H1 (cell line): ENCODE measurements at regions not wholly inside any gene's neighbourhood (a gene's known extent, or its start where the extent isn't known, plus 50 kb on each side); places are given as distances from the start of the nearest gene placed in this dataset.

ENCODE experiments used
- CTCF ChIA-PET: fragments of 300-600 bp; sonication (Branson Sonifier 250); formaldehyde crosslinking; loops from one replicate; lab custom pipeline; 2021; ENCODE audit not compliant: partially characterized antibody; lab: Charles Lee
- POLR2A ChIA-PET: fragments of 300-600 bp; sonication (Branson Sonifier 250); formaldehyde crosslinking; loops from one replicate; lab custom pipeline; 2021; ENCODE audit warnings: inconsistent platforms; ENCODE audit not compliant: partially characterized antibody; lab: Charles Lee
- DNase-seq, 2 experiments: peaks; one replicate each; pipeline versions ENCODE4 v3.0.0 to v3.0.0-alpha.2; 2010 to 2022; ENCODE audit warnings: low spot score in 2 of 2, low read depth in 1 of 2, mixed read lengths in 1 of 2
- FAIRE-seq: peaks from 2 replicates; lab custom pipeline; 2011; peaks lifted over from hg19 to GRCh38; lab: Jason Lieb, UNC
- H2AFZ ChIP-seq: 2 replicates; pipeline ENCODE4 v1.8.1; 2012; ENCODE audit warnings: low read length, inconsistent platforms
- H2AK5ac ChIP-seq: 2 replicates; pipeline ENCODE4 v1.6.1; 2013; ENCODE audit warnings: low read depth, low read length
- H2BK120ac ChIP-seq: replicated peaks from 2 replicates; pipeline ENCODE3; 2013; ENCODE audit warnings: low read depth, low read length, inconsistent platforms
- H2BK12ac ChIP-seq: 2 replicates; pipeline ENCODE4 v1.6.1; 2013; ENCODE audit warnings: low read depth, low read length
- H2BK15ac ChIP-seq: 2 replicates; pipeline ENCODE4 v1.6.1; 2013; ENCODE audit warnings: low read length
- H2BK20ac ChIP-seq: 2 replicates; pipeline ENCODE4 v1.6.1; 2013; ENCODE audit warnings: low read length
- H2BK5ac ChIP-seq: 2 replicates; pipeline ENCODE4 v1.6.1; 2013; ENCODE audit warnings: low read depth, low read length
- H3K14ac ChIP-seq: 2 replicates; pipeline ENCODE4 v1.6.1; 2013; ENCODE audit warnings: inconsistent platforms; ENCODE audit not compliant: insufficient read length
- H3K18ac ChIP-seq: 2 replicates; pipeline ENCODE4 v1.6.1; 2013; ENCODE audit warnings: low read length; ENCODE audit errors: extremely low read depth
- H3K23ac ChIP-seq: 2 replicates; pipeline ENCODE4 v1.6.1; 2013; ENCODE audit warnings: inconsistent platforms; ENCODE audit not compliant: insufficient read length
- H3K23me2 ChIP-seq: 2 replicates; pipeline ENCODE4 v1.6.1; 2013; ENCODE audit warnings: low read depth, low read length
- H3K27ac ChIP-seq: 2 replicates; pipeline ENCODE4 v1.6.1; 2011; ENCODE audit warnings: low read depth, low read length, inconsistent platforms
- H3K27me3 ChIP-seq, 4 experiments: replicated peaks in 1 of 4; 1 replicate in 1 of 4; 2 replicates in 3 of 4; pipeline versions ENCODE4 v1.6.1 to v1.8.1; 2011 to 2013; ENCODE audit warnings: low read length in 3 of 4, mild to moderate bottlenecking in 3 of 4, inconsistent platforms in 2 of 4, mixed read lengths in 2 of 4, moderate library complexity in 1 of 4; ENCODE audit not compliant: control insufficient read depth in 3 of 4, insufficient read depth in 3 of 4; ENCODE audit errors: extremely low read depth in 1 of 4
- H3K36me3 ChIP-seq, 4 experiments: 2 replicates each; pipeline versions ENCODE4 v1.6.1 to v1.8.1; 2011 to 2013; ENCODE audit warnings: mild to moderate bottlenecking in 4 of 4, low read length in 3 of 4, moderate library complexity in 2 of 4, control low read depth in 1 of 4, inconsistent platforms in 1 of 4; ENCODE audit not compliant: insufficient read depth in 4 of 4, control insufficient read depth in 2 of 4
- H3K4ac ChIP-seq: replicated peaks from 2 replicates; pipeline ENCODE3; 2013; ENCODE audit warnings: low read length, low read depth, mixed read lengths, inconsistent platforms; ENCODE audit not compliant: insufficient read length
- H3K4me1 ChIP-seq, 4 experiments: replicated peaks in 1 of 4; 1 replicate in 1 of 4; 2 replicates in 3 of 4; pipeline versions ENCODE4 v1.6.1 to v1.8.1; 2011 to 2013; ENCODE audit warnings: low read length in 3 of 4, inconsistent platforms in 2 of 4, mixed read lengths in 1 of 4; ENCODE audit not compliant: insufficient read depth in 4 of 4, control insufficient read depth in 3 of 4
- H3K4me2 ChIP-seq, 2 experiments: 2 replicates each; pipeline versions ENCODE4 v1.6.1 to v1.8.1; 2011 to 2013; ENCODE audit warnings: low read depth in 2 of 2, low read length in 2 of 2, control low read depth in 1 of 2, inconsistent platforms in 1 of 2, mild to moderate bottlenecking in 1 of 2; ENCODE audit not compliant: insufficient read depth in 1 of 2
- H3K4me3 ChIP-seq, 4 experiments: fragments of 200-600, 300-600 bp in 1 of 4; sonication (generic), shearing (Covaris generic), sonication (Bioruptor Twin) in 1 of 4; 2 replicates each; pipeline versions ENCODE4 v1.5.1 to v1.8.1; 2011 to 2016; ENCODE audit warnings: low read length in 4 of 4, low read depth in 3 of 4, control low read depth in 2 of 4, inconsistent platforms in 2 of 4, mild to moderate bottlenecking in 2 of 4, mixed read lengths in 1 of 4, moderate library complexity in 1 of 4; ENCODE audit not compliant: insufficient read depth in 2 of 4; ENCODE audit errors: extremely low read depth in 1 of 4
- H3K56ac ChIP-seq: replicated peaks from 2 replicates; pipeline ENCODE3; 2013; ENCODE audit warnings: low read depth, mild to moderate bottlenecking, mixed read lengths, low read length, inconsistent platforms; ENCODE audit not compliant: insufficient read length
- H3K79me1 ChIP-seq: 2 replicates; pipeline ENCODE4 v1.6.1; 2013; ENCODE audit warnings: low read depth, low read length, control low read depth
- H3K79me2 ChIP-seq, 2 experiments: 2 replicates each; pipeline versions ENCODE4 v1.6.1 to v1.8.1; 2012 to 2013; ENCODE audit warnings: low read length in 2 of 2, mild to moderate bottlenecking in 2 of 2, inconsistent platforms in 1 of 2; ENCODE audit not compliant: insufficient read depth in 2 of 2, control insufficient read depth in 1 of 2
- H3K9ac ChIP-seq, 4 experiments: replicated peaks in 1 of 4; 1 replicate in 1 of 4; 2 replicates in 3 of 4; pipeline versions ENCODE4 v1.6.1 to v1.8.1; 2011 to 2013; ENCODE audit warnings: low read depth in 3 of 4, low read length in 3 of 4, control low read depth in 2 of 4, mild to moderate bottlenecking in 2 of 4, moderate library complexity in 2 of 4, inconsistent platforms in 1 of 4; ENCODE audit errors: extremely low read depth in 1 of 4
- H3K9me3 ChIP-seq, 2 experiments: 2 replicates each; pipeline versions ENCODE4 v1.6.1 to v1.8.1; 2012 to 2013; ENCODE audit warnings: mild to moderate bottlenecking in 2 of 2, moderate library complexity in 2 of 2, control low read depth in 1 of 2, inconsistent platforms in 1 of 2, low read depth in 1 of 2, low read length in 1 of 2, mixed read lengths in 1 of 2; ENCODE audit not compliant: insufficient read depth in 2 of 2
- H4K20me1 ChIP-seq, 2 experiments: replicated peaks in 1 of 2; 2 replicates each; pipeline versions ENCODE3 to v1.8.1; 2011 to 2013; ENCODE audit warnings: inconsistent platforms in 2 of 2, low read length in 2 of 2, mild to moderate bottlenecking in 1 of 2; ENCODE audit not compliant: insufficient read depth in 2 of 2, control insufficient read depth in 1 of 2
- H4K5ac ChIP-seq: 2 replicates; pipeline ENCODE4 v1.6.1; 2013; ENCODE audit warnings: low read length, low read depth, mixed read lengths, inconsistent platforms; ENCODE audit not compliant: insufficient read length
- H4K8ac ChIP-seq: 2 replicates; pipeline ENCODE4 v1.8.0; 2013; ENCODE audit warnings: mild to moderate bottlenecking, moderate library complexity, low read length, inconsistent platforms; ENCODE audit not compliant: insufficient read depth; ENCODE audit errors: extremely low read depth
- H4K91ac ChIP-seq: replicated peaks from 2 replicates; pipeline ENCODE3; 2013; ENCODE audit warnings: low read length, mixed read lengths, inconsistent platforms; ENCODE audit not compliant: insufficient read length
- ATF2 ChIP-seq: IDR thresholded peaks from 2 replicates; pipeline ENCODE4 v1.6.1; 2012; ENCODE audit warnings: low read length, inconsistent platforms
- BCL11A ChIP-seq, 2 experiments: IDR thresholded peaks; one replicate each; pipeline ENCODE4 v1.6.1; 2011; ENCODE audit warnings: low read depth in 2 of 2, low read length in 2 of 2, mild to moderate bottlenecking in 2 of 2
- CEBPB ChIP-seq: IDR thresholded peaks from 2 replicates; pipeline ENCODE4 v1.6.1; 2012; ENCODE audit warnings: low read depth, low read length
- EZH2 ChIP-seq: fragments of 200-600 bp; sonication (generic); IDR thresholded peaks from 2 replicates; pipeline ENCODE4 v1.7.1; 2012; ENCODE audit warnings: low read depth, mild to moderate bottlenecking, moderate library complexity, low read length, inconsistent platforms; ENCODE audit not compliant: severe bottlenecking
- JUND ChIP-seq: IDR thresholded peaks from 2 replicates; pipeline ENCODE4 v1.6.1; 2011; ENCODE audit warnings: mild to moderate bottlenecking, improper control_type of control experiment, low read length
- NANOG ChIP-seq: IDR thresholded peaks from 2 replicates; pipeline ENCODE4 v1.6.1; 2011; ENCODE audit warnings: low read length, low read depth, mild to moderate bottlenecking, inconsistent platforms; ENCODE audit not compliant: insufficient read depth, poor library complexity, severe bottlenecking
- SAP30 ChIP-seq: fragments of 300-600 bp; sonication (generic); IDR thresholded peaks from 2 replicates; pipeline ENCODE4 v1.7.1; 2012; ENCODE audit warnings: low read length, moderate library complexity, mild to moderate bottlenecking, inconsistent platforms; ENCODE audit not compliant: insufficient read depth, insufficient replicate concordance
- WGBS, 2 experiments: shearing (Covaris generic) in 1 of 2; methylation state at CpG; one replicate each; pipeline versions ENCODE4 v1.1.6 to v1.1.7; 2013 to 2015; ENCODE audit warnings: low lambda C conversion rate in 2 of 2, mixed read lengths in 2 of 2, inconsistent platforms in 1 of 2, low coverage in 1 of 2, missing lambda C conversion rate in 1 of 2; ENCODE audit not compliant: insufficient replicate concordance in 2 of 2, insufficient coverage in 1 of 2, insufficient read length in 1 of 2; ENCODE audit errors: extremely low coverage in 1 of 2, missing lambda C conversion rate in 1 of 2; 5-methylcytosine and 5-hydroxymethylcytosine counted together

GRCh38 chr12:78402366-78403134, 462.0 kb upstream of the SYT1 start:
- Histone ChIP-seq H2BK120ac (no peak overlapping the region), H3K18ac (no peak overlapping the region), H2BK12ac (no peak overlapping the region), H4K5ac (no peak overlapping the region), H4K8ac (no peak overlapping the region), H3K9ac (no peak overlapping the region), H3K27me3 (no peaks in the 10 kb centered on the region), H3K4me3 (no peak overlapping the region), H3K9me3 (no peaks in the 10 kb centered on the region), H2AFZ (no peak overlapping the region), H2AK5ac (no peak overlapping the region), H2BK5ac (no peak overlapping the region), H4K91ac (no peak overlapping the region), H3K4me1 (peaks cover 2 to 15% (median 4%) of the 10 kb centered on the region in 4 experiments; a peak in 5 of 7 replicates), H3K23me2 (no peaks in the 10 kb centered on the region), H3K27ac (no peak overlapping the region), H3K23ac (no peak overlapping the region), H3K79me1 (no peaks in the 10 kb centered on the region), H3K79me2 (no peaks in the 10 kb centered on the region), H3K4ac (no peak overlapping the region), H3K14ac (no peak overlapping the region), H3K56ac (no peak overlapping the region), H2BK15ac (no peak overlapping the region), H3K36me3 (no peaks in the 10 kb centered on the region), H2BK20ac (no peak overlapping the region), H3K4me2 (no peak overlapping the region), H4K20me1 (no peaks in the 10 kb centered on the region)
- TF ChIP-seq ATF2 (no peak), EZH2 (no peak), SAP30 (no peak), BCL11A (IDR thresholded peaks at IDR 0.05; ENCODE audit: low read depth in 2 of 2, low read length in 2 of 2) (no peak), NANOG (no peak), JUND (no peak), CEBPB (no peak)
- FAIRE-seq = no peak
- WGBS, 2 experiments = 90% methylated on average over 5 of the region's 5 CpGs; no CpG with 5 or more reads in 1 of the 2 experiments
- no peak for DNase-seq
- ChIA-PET CTCF (interaction anchor here (0.7 to 1.0 kb wide), 2 partner anchors 10 to 314 kb away, joined by 4 to 6 read pairs; no protein-coding TSS in a partner anchor), POLR2A (no interaction called here)
